D721Med (cell line): ENCODE measurements at regions not wholly inside any gene's neighbourhood (a gene's known extent, or its start where the extent isn't known, plus 50 kb on each side); places are given as distances from the start of the nearest gene placed in this dataset.

Source experiments
- DNase-seq: peaks from one replicate; pipeline ENCODE4 v3.0.0; 2011; ENCODE audit warnings: low spot score; ENCODE audit not compliant: insufficient read length
- FAIRE-seq: peaks from 2 replicates; lab custom pipeline; 2011; peaks lifted over from hg19 to GRCh38; lab: Jason Lieb, UNC
- TF ChIP-seq, protein P1 (sequence below): IDR thresholded peaks from 2 replicates; pipeline ENCODE4 v1.5.1; 2012; ENCODE audit warnings: mild to moderate bottlenecking, control low read depth; ENCODE audit not compliant: insufficient read depth; ENCODE audit errors: missing control alignments

DNA sequence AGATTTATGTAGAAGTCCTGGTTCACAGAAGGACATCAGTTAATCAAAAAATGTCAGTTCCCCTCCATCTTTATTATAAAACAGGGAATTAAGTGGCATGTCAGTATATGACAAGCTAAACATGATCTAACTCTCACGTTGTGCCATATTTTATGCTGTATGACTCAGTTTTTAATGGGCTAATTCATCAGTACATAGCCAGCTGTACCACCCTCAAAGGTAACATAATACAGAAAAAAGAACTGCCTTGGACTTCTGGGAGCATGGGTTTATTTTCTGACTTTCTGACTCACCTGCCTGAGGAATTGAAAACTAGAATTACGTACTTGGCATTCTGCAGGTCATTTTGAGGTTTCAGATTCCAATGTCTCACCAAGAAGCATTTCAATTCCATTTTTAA is 135.7 kb downstream of the CMPK2 start:
- TF ChIP-seq, protein P1, sequence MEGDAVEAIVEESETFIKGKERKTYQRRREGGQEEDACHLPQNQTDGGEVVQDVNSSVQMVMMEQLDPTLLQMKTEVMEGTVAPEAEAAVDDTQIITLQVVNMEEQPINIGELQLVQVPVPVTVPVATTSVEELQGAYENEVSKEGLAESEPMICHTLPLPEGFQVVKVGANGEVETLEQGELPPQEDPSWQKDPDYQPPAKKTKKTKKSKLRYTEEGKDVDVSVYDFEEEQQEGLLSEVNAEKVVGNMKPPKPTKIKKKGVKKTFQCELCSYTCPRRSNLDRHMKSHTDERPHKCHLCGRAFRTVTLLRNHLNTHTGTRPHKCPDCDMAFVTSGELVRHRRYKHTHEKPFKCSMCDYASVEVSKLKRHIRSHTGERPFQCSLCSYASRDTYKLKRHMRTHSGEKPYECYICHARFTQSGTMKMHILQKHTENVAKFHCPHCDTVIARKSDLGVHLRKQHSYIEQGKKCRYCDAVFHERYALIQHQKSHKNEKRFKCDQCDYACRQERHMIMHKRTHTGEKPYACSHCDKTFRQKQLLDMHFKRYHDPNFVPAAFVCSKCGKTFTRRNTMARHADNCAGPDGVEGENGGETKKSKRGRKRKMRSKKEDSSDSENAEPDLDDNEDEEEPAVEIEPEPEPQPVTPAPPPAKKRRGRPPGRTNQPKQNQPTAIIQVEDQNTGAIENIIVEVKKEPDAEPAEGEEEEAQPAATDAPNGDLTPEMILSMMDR = no peak
- FAIRE-seq = no peak
- DNase-seq = no peak

DNA sequence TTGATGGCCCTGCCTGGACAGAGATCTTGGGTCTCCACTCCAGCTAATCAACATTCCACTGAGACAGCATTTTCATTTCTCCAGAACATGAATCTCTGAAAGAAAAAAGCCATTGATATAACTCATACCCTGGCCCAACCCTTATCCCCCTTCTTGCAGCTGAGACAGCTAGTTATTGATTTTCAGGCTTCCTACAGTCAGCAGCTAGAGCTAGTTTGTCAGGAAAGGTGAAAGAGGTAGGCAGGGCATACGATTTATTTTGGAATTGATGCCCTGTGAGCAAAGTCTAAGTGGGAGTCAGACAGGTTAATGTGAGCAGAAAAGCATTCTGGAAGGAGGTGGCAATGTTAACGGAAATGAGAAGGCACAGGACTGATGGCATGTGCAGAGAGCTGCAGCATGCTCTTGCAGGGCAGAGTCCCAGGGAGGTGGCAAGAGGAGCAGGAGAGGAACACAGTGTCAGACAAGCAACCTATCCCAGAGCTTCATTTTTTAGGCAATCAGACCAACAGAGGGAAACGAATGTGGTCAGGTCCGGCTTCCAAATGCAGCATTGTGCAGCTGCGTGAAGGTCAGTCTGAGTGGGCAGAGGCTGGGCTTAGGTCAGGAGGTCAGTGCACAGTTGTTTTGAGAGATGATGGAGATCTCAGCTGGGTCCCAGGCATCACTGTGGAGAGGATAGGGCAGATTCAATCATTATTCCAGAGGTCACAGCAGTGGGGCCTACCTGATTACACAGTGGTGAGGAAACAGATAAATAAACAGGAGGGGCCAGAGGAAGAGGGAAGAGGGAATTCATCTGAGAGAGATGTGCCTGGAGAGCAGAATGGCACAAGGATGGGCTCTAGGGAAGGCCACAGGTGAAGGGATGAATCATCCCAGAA is 134.8 kb downstream of the CMPK2 start:
- no peak for FAIRE-seq
- TF ChIP-seq, protein P1 = no peak

DNA sequence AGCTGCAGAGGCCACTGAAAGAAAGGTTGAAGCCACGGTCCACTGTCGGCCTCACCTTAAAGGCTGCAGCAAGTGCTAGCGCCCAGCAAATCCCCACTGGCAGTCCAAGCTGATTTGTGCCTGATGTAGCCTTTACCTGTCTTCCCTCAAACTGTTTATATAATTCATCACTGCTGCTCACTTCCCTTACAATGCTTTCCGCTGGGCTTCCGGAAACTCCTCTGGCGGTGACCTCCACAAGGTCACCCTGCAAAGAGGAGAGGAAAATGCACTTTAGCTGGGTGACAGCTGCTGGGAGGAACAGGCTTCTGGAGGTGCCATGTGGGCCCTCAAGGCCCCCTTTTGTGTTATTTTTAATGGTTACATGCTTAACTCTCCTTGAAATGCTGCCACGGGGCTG is 126.2 kb downstream of the CMPK2 start:
- FAIRE-seq (no peak), DNase-seq (no peak)
- TF ChIP-seq, protein P1 = no peak

More for the DNA sequence above, 134.8 kb downstream of the CMPK2 start:
- no peak for DNase-seq

DNA sequence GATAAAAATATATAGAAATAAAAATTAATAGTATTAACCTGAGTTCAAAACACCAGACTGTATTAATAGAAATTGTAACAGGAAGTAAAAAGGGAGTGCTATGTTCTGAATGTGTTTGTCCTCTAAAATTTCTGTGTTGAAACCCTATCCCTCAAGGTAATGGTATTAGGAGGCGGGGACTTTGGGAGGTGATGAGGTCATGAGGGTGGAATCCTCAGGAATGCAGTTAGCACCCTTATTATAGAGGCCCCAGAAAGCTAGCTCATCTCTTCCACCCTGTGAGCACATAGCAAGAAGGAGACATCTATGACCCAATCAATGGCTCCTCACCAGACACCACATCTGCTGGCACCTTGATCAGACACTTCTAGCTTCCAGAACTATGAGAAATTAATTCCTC is 124.5 kb downstream of the CMPK2 start:
- TF ChIP-seq, protein P1 = no peak
- no peak for DNase-seq
- no peak for FAIRE-seq

DNA sequence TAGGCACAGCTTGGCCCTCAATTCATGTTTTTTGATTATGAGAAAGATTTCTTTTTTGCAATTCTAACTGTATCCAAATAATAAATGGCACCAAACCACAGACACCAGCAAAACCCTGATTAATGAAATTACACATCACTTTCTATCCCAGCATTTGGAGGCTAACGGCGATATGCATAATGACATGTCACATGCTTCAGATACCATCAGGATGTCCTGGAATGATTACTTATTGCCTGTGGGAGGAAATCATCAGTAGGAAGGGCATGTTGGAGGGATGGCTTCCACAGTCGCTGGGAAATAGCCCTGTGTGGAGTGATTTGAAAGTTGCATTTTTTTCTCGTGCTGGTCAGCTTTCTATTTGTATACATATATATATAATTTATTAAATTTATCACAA is 121.7 kb downstream of the CMPK2 start:
- no peak for DNase-seq
- FAIRE-seq = no peak
- TF ChIP-seq, protein P1 = no peak

DNA sequence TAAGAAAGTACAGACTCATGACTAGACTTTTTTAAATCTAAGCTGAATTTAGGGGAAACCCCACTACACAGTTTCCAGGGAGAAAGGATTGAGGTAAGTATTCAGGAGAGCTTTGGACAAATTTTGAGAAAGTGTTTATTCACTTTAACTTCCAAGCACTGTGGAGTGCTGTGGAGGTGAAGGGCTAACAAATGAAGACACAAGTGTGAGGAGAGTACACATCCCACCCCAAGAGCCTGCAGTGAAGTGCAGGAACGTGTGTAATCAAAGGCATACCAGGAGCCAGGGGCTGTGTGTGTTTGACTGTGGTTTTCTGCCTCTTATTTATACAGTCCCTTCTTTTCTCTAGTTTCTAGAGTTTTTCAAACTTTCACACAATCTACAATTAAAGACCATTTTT is 118.3 kb downstream of the CMPK2 start:
- DNase-seq (no peak), FAIRE-seq (no peak)
- TF ChIP-seq, protein P1 = no peak
